ENCODE measurements at regions not wholly inside any gene's neighbourhood (a gene's known extent, or its start where the extent isn't known, plus 50 kb on each side); places are given as distances from the start of the nearest gene placed in this dataset.

DNA sequence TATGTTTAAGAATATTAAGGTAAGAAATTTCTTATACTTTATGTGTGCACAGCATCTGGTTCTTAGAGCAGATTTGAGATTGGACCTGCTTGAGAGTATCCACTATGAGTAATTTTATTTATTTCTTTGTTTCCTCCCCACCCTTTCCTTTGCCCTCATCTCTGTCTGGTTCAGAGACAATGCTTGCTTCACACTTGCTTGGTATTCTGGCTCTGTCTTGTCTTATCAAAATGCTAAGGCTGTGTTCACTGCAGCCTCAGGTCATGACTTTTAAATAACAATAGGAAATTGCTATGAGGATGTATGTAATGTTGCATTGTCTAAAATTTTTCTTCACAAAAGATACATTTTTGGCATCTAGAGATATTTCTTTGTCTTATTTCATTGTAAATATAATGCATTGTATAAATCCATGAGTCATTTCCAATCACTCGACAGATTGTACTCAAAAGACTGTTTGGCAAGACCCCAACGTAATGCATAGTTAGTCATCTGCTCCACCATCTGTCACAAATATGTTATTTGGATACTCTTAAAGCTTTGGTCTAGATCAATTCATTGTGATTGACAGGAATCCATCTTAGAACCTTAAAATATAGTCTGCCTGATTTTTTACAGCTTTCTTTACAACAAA lies 395.7 kb downstream of the AASDHPPT start (continued):
- TF ChIP-seq PRDM15 (CRISPR knock-in tag; IDR thresholded peaks at IDR 0.05) (no peak), EEA1 (CRISPR knock-in tag; IDR thresholded peaks at IDR 0.05; ENCODE audit: borderline replicate concordance) (no peak), KDM6A (CRISPR knock-in tag; IDR thresholded peaks at IDR 0.05; ENCODE audit: low read depth) (no peak)

GRCh38 chr11:106474274-106474673 lies 396.8 kb downstream of the AASDHPPT start:
- no peaks in the 10 kb centered on the region for H4K20me1 ChIP-seq (ENCODE audit: insufficient read depth, low read length)
- in situ Hi-C loops (cut with HindIII; ENCODE audit: extremely low pct_ligation_motif_present, low pct_unique_long_range_greater_than_20kb): no loop called here
- no peaks in the 10 kb centered on the region for H3K27me3 ChIP-seq (ENCODE audit: control insufficient read depth in 1 of 2, insufficient read depth in 2 of 2, low read length in 2 of 2)
- ATAC-seq (no peak), DNase-seq (ENCODE audit: low spot score) (no peak), FAIRE-seq (no peak)
- ChIA-PET POLR2A (no interaction called here), CTCF (ENCODE audit: low intra/inter-chr PET ratio, low total read pairs) (no interaction called here)
- 20% methylated on average over 2 of the region's 2 CpGs for WGBS (ENCODE audit: low lambda C conversion rate)
- peak; percentile 99 for TF ChIP-seq ZNF331 (CRISPR knock-in tag; IDR thresholded peaks at IDR 0.05)
- TF ChIP-seq MIER2 (CRISPR knock-in tag; IDR thresholded peaks at IDR 0.05): no peak
- H3K4me1 ChIP-seq (ENCODE audit: insufficient read depth, low read length): no peaks in the 10 kb centered on the region
- H3K9me3 ChIP-seq (ENCODE audit: low read length): peaks cover 72% of the 10 kb centered on the region
- H3K4me2 ChIP-seq (ENCODE audit: low read depth, low read length): no peak overlapping the region
- no peak overlapping the region for H3K4me3 ChIP-seq (replicated peaks in 1 of 3; ENCODE audit: insufficient read depth in 1 of 3, low read depth in 2 of 3, low read length in 3 of 3)
- no peak overlapping the region for H2AFZ ChIP-seq (ENCODE audit: low read length)
- H3K9ac ChIP-seq (ENCODE audit: insufficient read depth, low read depth, low read length): no peak overlapping the region
- BruUV-seq (replicated peaks): no TSS peak
- H3K27ac ChIP-seq (ENCODE audit: extremely low read length, insufficient read depth, low read length): no peak overlapping the region
- no peaks in the 10 kb centered on the region for H3K79me2 ChIP-seq (ENCODE audit: insufficient read depth, low read length)
- H3K36me3 ChIP-seq (replicated peaks in 1 of 2; ENCODE audit: control insufficient read depth in 1 of 2, insufficient read depth in 2 of 2, low read length in 2 of 2): no peaks in the 10 kb centered on the region
- intact Hi-C loops (cut with micrococcal nuclease; ENCODE audit: unreplicated experiment): no loop called here
